ENCODE measurements at regions not wholly inside any gene's neighbourhood (a gene's known extent, or its start where the extent isn't known, plus 50 kb on each side); places are given as distances from the start of the nearest gene placed in this dataset.

DNA sequence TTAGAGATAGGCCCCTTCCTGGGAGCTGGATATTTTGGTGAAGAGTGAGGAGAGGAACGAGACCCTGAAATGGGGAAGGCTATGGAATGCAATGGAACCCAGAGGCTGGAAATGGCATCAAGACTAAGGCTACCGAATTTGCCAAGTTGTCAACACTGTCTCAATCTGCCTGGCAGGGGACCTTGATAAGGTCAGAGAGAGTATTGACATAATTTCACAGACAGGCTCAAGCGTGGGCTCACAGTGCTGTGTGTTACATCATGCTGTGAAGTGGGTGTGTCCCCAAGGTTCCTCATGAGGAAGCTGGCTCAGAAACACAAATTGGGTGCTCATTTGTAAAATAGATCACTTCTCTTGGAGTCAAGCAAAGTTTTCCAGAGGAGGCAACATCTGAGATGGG lies 51.8 kb upstream of the CYRIA start:
- no peak for TF ChIP-seq POLR2AphosphoS5 (IDR thresholded peaks at IDR 0.05)
- no peak for TF ChIP-seq CTCF (IDR thresholded peaks at IDR 0.05)

All from sigmoid colon (tissue), 4 donors.